Osteoblast (primary cell): ENCODE measurements at regions not wholly inside any gene's neighbourhood (a gene's known extent, or its start where the extent isn't known, plus 50 kb on each side); places are given as distances from the start of the nearest gene placed in this dataset.
"Not testable (repeated sequence)": the region's sequence is repeated elsewhere in the genome, so short reads cannot be mapped to it uniquely, and the experiment has no call there.

ENCODE experiments used
- DNase-seq: peaks from one replicate; pipeline ENCODE4 v3.0.0; 2011; ENCODE audit warnings: low spot score, mixed read lengths; ENCODE audit not compliant: insufficient read length; ENCODE audit errors: missing footprints
- H2AFZ ChIP-seq: 2 replicates; pipeline ENCODE4 v1.6.0; 2011; ENCODE audit warnings: mild to moderate bottlenecking, low read length
- H3K27ac ChIP-seq: 2 replicates; pipeline ENCODE4 v1.5.1; 2011; ENCODE audit warnings: mild to moderate bottlenecking, low read depth, low read length, moderate library complexity
- H3K27me3 ChIP-seq: 2 replicates; pipeline ENCODE4 v1.6.0; 2012; ENCODE audit warnings: mild to moderate bottlenecking, control low read depth, inconsistent platforms, low read length, moderate library complexity; ENCODE audit not compliant: insufficient read depth
- H3K36me3 ChIP-seq: 2 replicates; pipeline ENCODE4 v1.5.1; 2011; ENCODE audit warnings: mild to moderate bottlenecking, low read length, control low read depth, moderate library complexity; ENCODE audit not compliant: insufficient read depth
- H3K4me1 ChIP-seq: 2 replicates; pipeline ENCODE4 v1.5.1; 2011; ENCODE audit warnings: mild to moderate bottlenecking, low read length, control low read depth, moderate library complexity; ENCODE audit not compliant: insufficient read depth
- H3K4me2 ChIP-seq: 2 replicates; pipeline ENCODE4 v1.6.0; 2011; ENCODE audit warnings: mild to moderate bottlenecking, low read length; ENCODE audit not compliant: insufficient read depth
- H3K4me3 ChIP-seq: fragments of 200-600 bp; sonication (generic); 3 replicates; pipeline ENCODE4 v1.5.1; 2012; ENCODE audit warnings: mild to moderate bottlenecking, low read length, inconsistent platforms; ENCODE audit not compliant: insufficient read depth
- H3K79me2 ChIP-seq: 2 replicates; pipeline ENCODE4 v1.6.0; 2012; ENCODE audit warnings: mild to moderate bottlenecking, low read length, control low read depth, inconsistent platforms; ENCODE audit not compliant: insufficient read depth
- H3K9me3 ChIP-seq: 2 replicates; pipeline ENCODE4 v1.5.1; 2011; ENCODE audit warnings: low read depth, low read length, control low read depth
- H4K20me1 ChIP-seq: 2 replicates; pipeline ENCODE4 v1.6.0; 2012; ENCODE audit warnings: mild to moderate bottlenecking, low read length, control low read depth; ENCODE audit not compliant: insufficient read depth
- CTCF ChIP-seq: IDR thresholded peaks from 2 replicates; pipeline ENCODE4 v1.5.1; 2011; ENCODE audit warnings: mild to moderate bottlenecking, low read depth, low read length, moderate library complexity; ENCODE audit errors: extremely low read depth

- Histone ChIP-seq H3K4me2 (no peak overlapping the region), H3K27ac (no peak overlapping the region), H3K4me3 (no peak overlapping the region), H3K27me3 (no peaks in the 10 kb centered on the region), H4K20me1 (no peaks in the 10 kb centered on the region), H3K79me2 (no peaks in the 10 kb centered on the region), H3K9me3 (no peaks in the 10 kb centered on the region), H2AFZ (no peak overlapping the region), H3K4me1 (no peaks in the 10 kb centered on the region), H3K36me3 (no peaks in the 10 kb centered on the region)
- no peak for DNase-seq
- TF ChIP-seq CTCF: no peak
Observed at GRCh38 chrX:7617994-7618393, 225.0 kb upstream of the VCX start.

GRCh38 chrX:7614616-7615015 is 228.4 kb upstream of the VCX start:
- H3K4me2 ChIP-seq: no peak overlapping the region
- DNase-seq: no peak
- no peaks in the 10 kb centered on the region for H3K36me3 ChIP-seq
- H3K4me1 ChIP-seq: no peaks in the 10 kb centered on the region
- H3K9me3 ChIP-seq: no peaks in the 10 kb centered on the region
- no peak for TF ChIP-seq CTCF
- H3K79me2 ChIP-seq: no peaks in the 10 kb centered on the region
- H2AFZ ChIP-seq: no peak overlapping the region
- H3K27me3 ChIP-seq: no peaks in the 10 kb centered on the region
- H3K27ac ChIP-seq: no peak overlapping the region
- H3K4me3 ChIP-seq: no peak overlapping the region
- no peaks in the 10 kb centered on the region for H4K20me1 ChIP-seq

- not testable (repeated sequence) for DNase-seq, H3K9me3 ChIP-seq, H3K4me1 ChIP-seq, H3K27ac ChIP-seq, H3K79me2 ChIP-seq, H3K27me3 ChIP-seq, H4K20me1 ChIP-seq, H3K36me3 ChIP-seq, H3K4me3 ChIP-seq, H2AFZ ChIP-seq, H3K4me2 ChIP-seq
Observed at GRCh38 chrX:7608625-7609024, 234.3 kb upstream of the VCX start.

GRCh38 chrX:7606039-7606652 is 236.8 kb upstream of the VCX start:
- H4K20me1 ChIP-seq: no peaks in the 10 kb centered on the region
- no peak overlapping the region for H3K27ac ChIP-seq
- no peak for DNase-seq
- no peak for TF ChIP-seq CTCF
- no peaks in the 10 kb centered on the region for H3K9me3 ChIP-seq
- H3K79me2 ChIP-seq: no peaks in the 10 kb centered on the region
- no peaks in the 10 kb centered on the region for H3K36me3 ChIP-seq
- H3K4me2 ChIP-seq: no peak overlapping the region
- H3K27me3 ChIP-seq: no peaks in the 10 kb centered on the region
- H2AFZ ChIP-seq: no peak overlapping the region
- H3K4me3 ChIP-seq: no peak overlapping the region
- H3K4me1 ChIP-seq: no peaks in the 10 kb centered on the region
